ENCODE measurements at regions not wholly inside any gene's neighbourhood (a gene's known extent, or its start where the extent isn't known, plus 50 kb on each side); places are given as distances from the start of the nearest gene placed in this dataset.

- TF ChIP-seq KDM5B (CRISPR knock-in tag; IDR thresholded peaks at IDR 0.05; ENCODE audit: borderline replicate concordance) (no peak), SIX4 (CRISPR knock-in tag; IDR thresholded peaks at IDR 0.05) (no peak), HMG20A (CRISPR knock-in tag; IDR thresholded peaks at IDR 0.05; ENCODE audit: borderline replicate concordance) (no peak), RELA (CRISPR knock-in tag; IDR thresholded peaks at IDR 0.05) (no peak), SOX6 (IDR thresholded peaks at IDR 0.05) (no peak), SOX6 (CRISPR knock-in tag; IDR thresholded peaks at IDR 0.05) (no peak), ZNF777 (CRISPR knock-in tag; IDR thresholded peaks at IDR 0.05) (0 out of 2 replicates have a peak, but pooled peaks have one; percentile 30), NFIC (IDR thresholded peaks at IDR 0.05; ENCODE audit: low read length) (0 out of 2 replicates have a peak, but pooled peaks have one; percentile 29), HOXA7 (CRISPR knock-in tag; IDR thresholded peaks at IDR 0.05) (no peak), ZNF615 (CRISPR knock-in tag; IDR thresholded peaks at IDR 0.05; ENCODE audit: borderline replicate concordance) (no peak), NAIF1 (CRISPR knock-in tag; IDR thresholded peaks at IDR 0.05; ENCODE audit: borderline replicate concordance) (no peak), HNF4A (CRISPR knock-in tag; IDR thresholded peaks at IDR 0.05) (peak; percentile 47; the same call in 1 of the 2 replicates), ZUFSP (CRISPR knock-in tag; IDR thresholded peaks at IDR 0.05; ENCODE audit: borderline replicate concordance) (no peak), ZNF737 (CRISPR knock-in tag; IDR thresholded peaks at IDR 0.05; ENCODE audit: borderline replicate concordance) (no peak), NFE2L1 (CRISPR knock-in tag; IDR thresholded peaks at IDR 0.05; ENCODE audit: borderline replicate concordance) (no peak), FOXK2 (IDR thresholded peaks at IDR 0.05) (no peak), ZNF251 (CRISPR knock-in tag; IDR thresholded peaks at IDR 0.05) (no peak), ZNF687 (CRISPR knock-in tag; IDR thresholded peaks at IDR 0.05) (no peak), HNRNPL (IDR thresholded peaks at IDR 0.05; ENCODE audit: low read depth, low read length) (no peak), NCOA1 (CRISPR knock-in tag; IDR thresholded peaks at IDR 0.05) (no peak), EP300 (IDR thresholded peaks at IDR 0.05; ENCODE audit: low read depth in 2 of 2, low read length in 2 of 2) (peak in 1 of 2 experiments; percentile 15; a peak in 1 of 4 replicates), EP300 (CRISPR knock-in tag; IDR thresholded peaks at IDR 0.05; ENCODE audit: borderline replicate concordance) (no peak), SOX13 (IDR thresholded peaks at IDR 0.05) (no peak), SOX13 (CRISPR knock-in tag; conservative IDR thresholded peaks at IDR 0.05 in 1 of 2, IDR thresholded peaks at IDR 0.05 in 1 of 2) (no peak), HNRNPK (IDR thresholded peaks at IDR 0.05; ENCODE audit: low read depth, low read length, poor library complexity, severe bottlenecking) (no peak), SP2 (CRISPR knock-in tag; IDR thresholded peaks at IDR 0.05) (no peak)
These were observed 200.8 kb downstream of the RHOU start (continued) for GRCh38 chr1:228935855-228936727.

Data from HepG2 (cell line).